CD4-positive, alpha-beta T cell treated with Interferon alpha-2 for 1 hour (primary cell): ENCODE measurements at regions not wholly inside any gene's neighbourhood (a gene's known extent, or its start where the extent isn't known, plus 50 kb on each side); places are given as distances from the start of the nearest gene placed in this dataset.
"Not testable (repeated sequence)": the region's sequence is repeated elsewhere in the genome, so short reads cannot be mapped to it uniquely, and the experiment has no call there.

ENCODE experiments used
- DNase-seq, 2 donors: peaks; one replicate each; pipeline ENCODE4 v3.0.0-alpha.2; 2020 to 2022

GRCh38 chr17:71180801-71181385 is 939.9 kb upstream of the SOX9 start:
- DNase-seq = no peak

GRCh38 chr17:71183066-71183660 is 937.7 kb upstream of the SOX9 start:
- DNase-seq = no peak

GRCh38 chr17:71184716-71185115 is 936.1 kb upstream of the SOX9 start:
- DNase-seq = no peak

GRCh38 chr17:71187145-71187878 is 933.5 kb upstream of the SOX9 start:
- DNase-seq = no peak

- DNase-seq = no peak
These were observed 931.9 kb upstream of the SOX9 start for GRCh38 chr17:71188811-71189492.

GRCh38 chr17:71189493-71189831 is 931.4 kb upstream of the SOX9 start:
- DNase-seq = no peak

- no peak for DNase-seq
These were observed 928.7 kb upstream of the SOX9 start for GRCh38 chr17:71192039-71192555.

GRCh38 chr17:71192848-71193247 is 928.0 kb upstream of the SOX9 start:
- no peak for DNase-seq

- DNase-seq = no peak
These were observed 920.2 kb upstream of the SOX9 start for GRCh38 chr17:71200597-71200996.

- DNase-seq = no peak
These were observed 919.2 kb upstream of the SOX9 start for GRCh38 chr17:71201639-71202038.

GRCh38 chr17:71202449-71202848 is 918.4 kb upstream of the SOX9 start:
- DNase-seq = no peak

GRCh38 chr17:71203953-71204352 is 916.9 kb upstream of the SOX9 start:
- DNase-seq = no peak

- not testable (repeated sequence) for DNase-seq
These were observed 914.9 kb upstream of the SOX9 start for GRCh38 chr17:71205951-71206350.

- no peak for DNase-seq
These were observed 912.6 kb upstream of the SOX9 start for GRCh38 chr17:71208111-71208704.

- DNase-seq = no peak
These were observed 906.9 kb upstream of the SOX9 start for GRCh38 chr17:71213936-71214335.

- DNase-seq = no peak
These were observed 903.1 kb upstream of the SOX9 start for GRCh38 chr17:71217769-71218168.

- no peak for DNase-seq
These were observed 895.8 kb upstream of the SOX9 start for GRCh38 chr17:71224824-71225575.

- DNase-seq = no peak
These were observed 893.0 kb upstream of the SOX9 start for GRCh38 chr17:71227841-71228240.

- no peak for DNase-seq
These were observed 891.8 kb upstream of the SOX9 start for GRCh38 chr17:71229070-71229469.

- DNase-seq = no peak
These were observed 887.8 kb upstream of the SOX9 start for GRCh38 chr17:71232801-71233559.

GRCh38 chr17:71234349-71234748 is 886.5 kb upstream of the SOX9 start:
- no peak for DNase-seq
